Mesenchymal stem cell (in vitro differentiated cells and primary cell): ENCODE measurements at regions not wholly inside any gene's neighbourhood (a gene's known extent, or its start where the extent isn't known, plus 50 kb on each side); places are given as distances from the start of the nearest gene placed in this dataset.

ENCODE experiments used
- DNase-seq: peaks from one replicate; pipeline ENCODE4 v3.0.0-alpha.2; 2013
- H2AFZ ChIP-seq: one replicate; pipeline ENCODE4 v1.6.1; 2013; ENCODE audit warnings: low read depth, mild to moderate bottlenecking, control low read depth, inconsistent platforms, low read length, moderate library complexity
- H2AK5ac ChIP-seq: 2 replicates; pipeline ENCODE4 v1.6.1; 2013; ENCODE audit warnings: low read length, moderate library complexity, mild to moderate bottlenecking, inconsistent platforms; ENCODE audit not compliant: severe bottlenecking
- H2BK120ac ChIP-seq: one replicate; pipeline ENCODE4 v1.6.1; 2013; ENCODE audit warnings: low read depth, mild to moderate bottlenecking, inconsistent platforms, low read length, moderate library complexity
- H2BK12ac ChIP-seq, 2 experiments: one replicate each; pipeline ENCODE4 v1.6.1; 2013; ENCODE audit warnings: inconsistent platforms in 2 of 2, low read length in 2 of 2, mild to moderate bottlenecking in 2 of 2, moderate library complexity in 2 of 2, control low read depth in 1 of 2
- H2BK15ac ChIP-seq: one replicate; pipeline ENCODE4 v1.6.1; 2013; ENCODE audit warnings: mild to moderate bottlenecking, low read depth, inconsistent platforms; ENCODE audit not compliant: poor library complexity, severe bottlenecking
- H2BK5ac ChIP-seq: 2 replicates; pipeline ENCODE4 v1.6.1; 2013; ENCODE audit warnings: low read depth, mild to moderate bottlenecking, low read length, control low read depth, inconsistent platforms; ENCODE audit not compliant: poor library complexity, severe bottlenecking
- H3K14ac ChIP-seq, 2 experiments: one replicate each; pipeline ENCODE4 v1.6.1; 2013; ENCODE audit warnings: inconsistent platforms in 2 of 2, low read length in 2 of 2, control low read depth in 1 of 2, mild to moderate bottlenecking in 1 of 2, moderate library complexity in 1 of 2
- H3K18ac ChIP-seq, 2 experiments: one replicate each; pipeline ENCODE4 v1.6.1; 2013; ENCODE audit warnings: inconsistent platforms in 2 of 2, low read length in 2 of 2, control low read depth in 1 of 2, low read depth in 1 of 2, mild to moderate bottlenecking in 1 of 2
- H3K23ac ChIP-seq, 2 experiments: one replicate each; pipeline ENCODE4 v1.6.1; 2013; ENCODE audit warnings: inconsistent platforms in 2 of 2, low read length in 2 of 2, mild to moderate bottlenecking in 2 of 2, moderate library complexity in 2 of 2, control low read depth in 1 of 2
- H3K27ac ChIP-seq: 2 replicates; pipeline ENCODE4 v1.5.1; 2013; ENCODE audit warnings: mild to moderate bottlenecking, moderate library complexity, low read length, control low read depth, inconsistent platforms; ENCODE audit not compliant: poor library complexity, severe bottlenecking
- H3K27me3 ChIP-seq, 2 experiments: 2 replicates each; pipeline versions ENCODE4 v1.6.1 to v1.7.0; 2013; ENCODE audit warnings: low read length in 2 of 2, mild to moderate bottlenecking in 2 of 2, moderate library complexity in 2 of 2, control low read depth in 1 of 2, inconsistent platforms in 1 of 2; ENCODE audit not compliant: control insufficient read depth in 1 of 2, insufficient read depth in 1 of 2
- H3K36me3 ChIP-seq, 2 experiments: 2 replicates each; pipeline versions ENCODE4 v1.6.1 to v1.7.0; 2013; ENCODE audit warnings: low read length in 2 of 2, control low read depth in 1 of 2, inconsistent platforms in 1 of 2, low read depth in 1 of 2, mild to moderate bottlenecking in 1 of 2; ENCODE audit not compliant: insufficient read depth in 2 of 2, control insufficient read depth in 1 of 2
- H3K4ac ChIP-seq, 2 experiments: one replicate each; pipeline ENCODE4 v1.6.1; 2013; ENCODE audit warnings: inconsistent platforms in 2 of 2, low read length in 2 of 2, mild to moderate bottlenecking in 2 of 2, moderate library complexity in 2 of 2, control low read depth in 1 of 2, low read depth in 1 of 2
- H3K4me1 ChIP-seq: 2 replicates; pipeline ENCODE4 v1.6.1; 2013; ENCODE audit warnings: low read depth, low read length, control low read depth; ENCODE audit not compliant: control insufficient read depth, insufficient read depth
- H3K4me2 ChIP-seq: 2 replicates; pipeline ENCODE4 v1.6.1; 2013; ENCODE audit warnings: low read length, mild to moderate bottlenecking, inconsistent platforms; ENCODE audit not compliant: poor library complexity, severe bottlenecking
- H3K4me3 ChIP-seq, 2 experiments: 2 replicates each; pipeline versions ENCODE4 v1.5.1 to v1.7.0; 2013; ENCODE audit warnings: low read length in 2 of 2, mild to moderate bottlenecking in 2 of 2, control low read depth in 1 of 2, low read depth in 1 of 2; ENCODE audit not compliant: insufficient read depth in 1 of 2
- H3K79me1 ChIP-seq: replicated peaks from 2 replicates; pipeline ENCODE4 v1.6.1; 2013; ENCODE audit warnings: mild to moderate bottlenecking, control low read depth, low read length, inconsistent platforms; ENCODE audit not compliant: poor library complexity, severe bottlenecking
- H3K9ac ChIP-seq: 2 replicates; pipeline ENCODE4 v1.7.0; 2013; ENCODE audit warnings: mild to moderate bottlenecking, low read length, moderate library complexity
- H3K9me3 ChIP-seq: 2 replicates; pipeline ENCODE4 v1.7.0; 2013; ENCODE audit warnings: mild to moderate bottlenecking, low read length; ENCODE audit not compliant: control insufficient read depth
- H4K8ac ChIP-seq: one replicate; pipeline ENCODE4 v1.6.1; 2013; ENCODE audit warnings: inconsistent platforms, mild to moderate bottlenecking, low read length, moderate library complexity
- H4K91ac ChIP-seq: one replicate; pipeline ENCODE4 v1.6.1; 2013; ENCODE audit warnings: mild to moderate bottlenecking, low read length, inconsistent platforms
- WGBS: methylation state at CpG from one replicate; pipeline ENCODE4 v1.1.7; 2013; ENCODE audit warnings: mixed read lengths; 5-methylcytosine and 5-hydroxymethylcytosine counted together

GRCh38 chr3:26245236-26245635 is 377.3 kb upstream of the LRRC3B start:
- Histone ChIP-seq H3K4me3 (no peak overlapping the region), H4K91ac (no peak overlapping the region), H3K14ac (no peak overlapping the region), H2AFZ (no peak overlapping the region), H3K23ac (no peak overlapping the region), H2AK5ac (no peak overlapping the region), H3K27ac (no peak overlapping the region), H3K27me3 (no peaks in the 10 kb centered on the region), H3K36me3 (no peaks in the 10 kb centered on the region), H2BK12ac (no peak overlapping the region), H3K4ac (no peak overlapping the region), H4K8ac (no peak overlapping the region), H2BK5ac (no peak overlapping the region), H3K18ac (no peak overlapping the region), H3K79me1 (no peaks in the 10 kb centered on the region), H3K9ac (no peak overlapping the region), H3K4me2 (no peak overlapping the region), H2BK120ac (no peak overlapping the region), H2BK15ac (no peak overlapping the region), H3K4me1 (no peaks in the 10 kb centered on the region), H3K9me3 (peaks cover 12% of the 10 kb centered on the region)
- no peak for DNase-seq

DNA sequence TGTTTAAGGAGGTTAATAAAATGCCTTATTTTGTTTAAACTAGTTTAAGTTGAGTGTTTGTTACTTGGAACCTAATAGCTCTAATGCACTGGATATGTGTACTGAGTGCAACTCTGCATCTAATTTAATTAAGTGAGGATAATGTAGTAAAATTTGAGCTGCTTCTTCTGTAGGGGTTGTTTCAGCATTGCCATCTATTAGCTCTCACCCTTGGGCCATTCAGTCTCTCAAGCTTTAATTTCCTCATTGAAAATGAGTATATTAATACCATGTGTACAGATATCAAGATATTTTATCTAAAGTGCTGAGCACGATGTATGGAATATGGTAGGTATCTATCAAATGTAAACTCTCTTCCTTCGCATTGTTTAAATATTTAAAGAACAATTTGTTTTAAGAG is 375.7 kb upstream of the LRRC3B start:
- Histone ChIP-seq H3K4me2 (no peak overlapping the region), H3K4ac (no peak overlapping the region), H3K4me1 (no peaks in the 10 kb centered on the region), H3K23ac (no peak overlapping the region), H2BK5ac (no peak overlapping the region), H3K4me3 (no peak overlapping the region), H4K8ac (no peak overlapping the region), H3K9ac (no peak overlapping the region), H3K27ac (no peak overlapping the region), H3K18ac (no peak overlapping the region), H2AFZ (no peak overlapping the region), H3K36me3 (no peaks in the 10 kb centered on the region), H2BK15ac (no peak overlapping the region), H3K79me1 (no peaks in the 10 kb centered on the region), H2BK120ac (no peak overlapping the region), H3K9me3 (peaks cover 18% of the 10 kb centered on the region), H3K27me3 (no peaks in the 10 kb centered on the region), H2BK12ac (no peak overlapping the region), H2AK5ac (no peak overlapping the region), H3K14ac (no peak overlapping the region), H4K91ac (no peak overlapping the region)
- WGBS: no CpG with 5 or more reads among the region's 2 CpGs
- no peak for DNase-seq

- no peak for DNase-seq
- Histone ChIP-seq H4K91ac (no peak overlapping the region), H3K4me2 (no peak overlapping the region), H3K4me3 (no peak overlapping the region), H2BK5ac (no peak overlapping the region), H3K23ac (no peak overlapping the region), H3K79me1 (no peaks in the 10 kb centered on the region), H3K14ac (no peak overlapping the region), H3K27me3 (no peaks in the 10 kb centered on the region), H3K36me3 (no peaks in the 10 kb centered on the region), H3K9ac (no peak overlapping the region), H3K27ac (no peak overlapping the region), H2AFZ (no peak overlapping the region), H2BK15ac (no peak overlapping the region), H3K4ac (no peak overlapping the region), H3K18ac (no peak overlapping the region), H2BK12ac (no peak overlapping the region), H2BK120ac (no peak overlapping the region), H2AK5ac (no peak overlapping the region), H3K9me3 (peaks cover 18% of the 10 kb centered on the region), H3K4me1 (no peaks in the 10 kb centered on the region), H4K8ac (no peak overlapping the region)
- 42% methylated on average over 3 of the region's 3 CpGs for WGBS
Observed at GRCh38 chr3:26247712-26248111, 374.9 kb upstream of the LRRC3B start.

- H3K27me3 ChIP-seq: no peaks in the 10 kb centered on the region
- H3K4me3 ChIP-seq: no peak overlapping the region
- no peak overlapping the region for H2BK120ac ChIP-seq
- H3K27ac ChIP-seq: no peak overlapping the region
- no peaks in the 10 kb centered on the region for H3K4me1 ChIP-seq
- H2AFZ ChIP-seq: no peak overlapping the region
- no peak overlapping the region for H3K4me2 ChIP-seq
- 89% methylated on average over 3 of the region's 4 CpGs for WGBS
- no peak overlapping the region for H2BK12ac ChIP-seq
- peaks cover 12% of the 10 kb centered on the region for H3K9me3 ChIP-seq
- no peak overlapping the region for H2BK5ac ChIP-seq
- no peaks in the 10 kb centered on the region for H3K36me3 ChIP-seq
- no peak overlapping the region for H2BK15ac ChIP-seq
- no peak overlapping the region for H3K4ac ChIP-seq
- no peak overlapping the region for H3K18ac ChIP-seq
- H3K14ac ChIP-seq: no peak overlapping the region
- H3K9ac ChIP-seq: no peak overlapping the region
- DNase-seq: no peak
- H3K23ac ChIP-seq: no peak overlapping the region
- H4K91ac ChIP-seq: no peak overlapping the region
- H3K79me1 ChIP-seq: no peaks in the 10 kb centered on the region
- no peak overlapping the region for H4K8ac ChIP-seq
- H2AK5ac ChIP-seq: no peak overlapping the region
Observed at GRCh38 chr3:26252001-26252400, 370.6 kb upstream of the LRRC3B start.
